Endothelial cell of umbilical vein (primary cell): ENCODE measurements at regions not wholly inside any gene's neighbourhood (a gene's known extent, or its start where the extent isn't known, plus 50 kb on each side); places are given as distances from the start of the nearest gene placed in this dataset.

Experiments used
- BruUV-seq: library from RNA; stranded (reverse); fragments of 400-500 nt; replicated peaks from 2 replicates; lab custom pipeline; 2021; lab: Mats Ljungman, UMichigan
- CTCF ChIA-PET: fragments of 300-600, 350-600 bp; sonication (Branson Sonifier 250); formaldehyde crosslinking; loops from one replicate; lab custom pipeline; 2021; ENCODE audit warnings: antibody characterized with exemption, inconsistent platforms; lab: Charles Lee
- POLR2A ChIA-PET: fragments of 300-600, 350-600 bp; sonication (Branson Sonifier 250); formaldehyde crosslinking; loops from one replicate; lab custom pipeline; 2021; ENCODE audit warnings: antibody characterized with exemption, inconsistent platforms; lab: Charles Lee
- DNase-seq: peaks from one replicate; pipeline ENCODE4 v3.0.0-alpha.2; 2011; ENCODE audit warnings: low read depth, low spot score
- FAIRE-seq: peaks from 2 replicates; lab custom pipeline; 2011; peaks lifted over from hg19 to GRCh38; lab: Jason Lieb, UNC
- H2AFZ ChIP-seq: 2 replicates; pipeline ENCODE4 v1.6.0; 2012; ENCODE audit warnings: low read depth, low read length, control low read depth, inconsistent platforms
- H3K27ac ChIP-seq: 2 replicates; pipeline ENCODE4 v1.5.1; 2011; ENCODE audit warnings: low read depth, mild to moderate bottlenecking, control low read depth, low read length, moderate library complexity; ENCODE audit not compliant: insufficient read depth
- H3K27me3 ChIP-seq, 2 experiments: 2 replicates each; pipeline versions ENCODE4 v1.6.0 to v1.6.1; 2011; ENCODE audit warnings: low read length in 2 of 2, mixed read lengths in 1 of 2; ENCODE audit not compliant: control insufficient read depth in 2 of 2, insufficient read depth in 2 of 2
- H3K36me3 ChIP-seq, 2 experiments: 2 replicates in 1 of 2; 3 replicates in 1 of 2; pipeline ENCODE4 v1.5.1; 2011; ENCODE audit warnings: low read length in 2 of 2, mild to moderate bottlenecking in 1 of 2, moderate library complexity in 1 of 2; ENCODE audit not compliant: control insufficient read depth in 2 of 2, insufficient read depth in 2 of 2; ENCODE audit errors: extremely low read depth in 1 of 2
- H3K4me1 ChIP-seq: 3 replicates; pipeline ENCODE4 v1.5.1; 2011; ENCODE audit warnings: mild to moderate bottlenecking, low read length; ENCODE audit not compliant: control insufficient read depth, insufficient read depth; ENCODE audit errors: extremely low read depth
- H3K4me2 ChIP-seq: 2 replicates; pipeline ENCODE4 v1.6.1; 2011; ENCODE audit warnings: low read length, control low read depth, mixed read lengths; ENCODE audit not compliant: insufficient read depth
- H3K4me3 ChIP-seq, 3 experiments: fragments of 200-600 bp in 1 of 3; sonication (generic), shearing (Covaris generic) in 1 of 3; replicated peaks in 1 of 3; 2 replicates each; pipeline ENCODE4 v1.5.1; 2011 to 2016; ENCODE audit warnings: control low read depth in 3 of 3, low read length in 3 of 3, mild to moderate bottlenecking in 2 of 3, inconsistent platforms in 1 of 3, low read depth in 1 of 3, moderate library complexity in 1 of 3; ENCODE audit not compliant: insufficient read depth in 1 of 3
- H3K79me2 ChIP-seq: 2 replicates; pipeline ENCODE4 v1.6.0; 2012; ENCODE audit warnings: low read length, inconsistent platforms; ENCODE audit not compliant: control insufficient read depth, insufficient read depth
- H3K9ac ChIP-seq: replicated peaks from 2 replicates; pipeline ENCODE3; 2011; ENCODE audit warnings: low read length, control low read depth; ENCODE audit not compliant: insufficient read depth; ENCODE audit errors: extremely low read depth
- H3K9me1 ChIP-seq: replicated peaks from 3 replicates; pipeline ENCODE4 v1.6.0; 2011; ENCODE audit warnings: mild to moderate bottlenecking, low read length; ENCODE audit not compliant: control insufficient read depth, insufficient read depth; ENCODE audit errors: extremely low read depth
- H3K9me3 ChIP-seq: replicated peaks from 2 replicates; pipeline ENCODE4 v1.5.1; 2012; ENCODE audit warnings: low read length, inconsistent platforms; ENCODE audit not compliant: control insufficient read depth, insufficient read depth
- H4K20me1 ChIP-seq: replicated peaks from 2 replicates; pipeline ENCODE3; 2011; ENCODE audit warnings: mild to moderate bottlenecking, low read length; ENCODE audit not compliant: control insufficient read depth, insufficient read depth; ENCODE audit errors: extremely low read depth
- CTCF ChIP-seq, 2 donors: IDR thresholded peaks; 1 replicate in 1 of 2; 2 replicates in 1 of 2; pipeline ENCODE4 v1.5.1; 2011; ENCODE audit warnings: low read length in 2 of 2, mild to moderate bottlenecking in 2 of 2, moderate library complexity in 2 of 2, control low read depth in 1 of 2, inconsistent platforms in 1 of 2, low read depth in 1 of 2; ENCODE audit not compliant: insufficient read depth in 1 of 2; ENCODE audit errors: extremely low read depth in 1 of 2
- EZH2 ChIP-seq: IDR thresholded peaks from 2 replicates; pipeline ENCODE4 v1.6.1; 2012; ENCODE audit warnings: borderline replicate concordance, low read depth, mild to moderate bottlenecking, moderate library complexity, low read length, inconsistent platforms; ENCODE audit not compliant: severe bottlenecking
- FOS ChIP-seq: IDR thresholded peaks from 2 replicates; pipeline ENCODE4 v1.6.1; 2011; ENCODE audit warnings: mild to moderate bottlenecking, low read length, moderate library complexity, borderline replicate concordance; ENCODE audit not compliant: insufficient read depth
- GATA2 ChIP-seq: IDR thresholded peaks from 2 replicates; pipeline ENCODE4 v1.7.0; 2011; ENCODE audit warnings: low read depth, mild to moderate bottlenecking, moderate library complexity, mixed read lengths, low read length; ENCODE audit not compliant: insufficient read length, insufficient read depth
- JUN ChIP-seq: IDR thresholded peaks from 2 replicates; pipeline ENCODE4 v1.6.1; 2011; ENCODE audit warnings: borderline replicate concordance, low read depth; ENCODE audit not compliant: insufficient read length, insufficient read depth
- MAX ChIP-seq: IDR thresholded peaks from 2 replicates; pipeline ENCODE4 v1.6.1; 2011; ENCODE audit not compliant: insufficient read depth, insufficient read length
- MYC ChIP-seq: IDR thresholded peaks from one replicate; pipeline ENCODE4 v1.6.1; 2011; ENCODE audit warnings: mild to moderate bottlenecking, low read depth, low read length
- POLR2A ChIP-seq: IDR thresholded peaks from 2 replicates; pipeline ENCODE4 v1.6.1; 2012; ENCODE audit warnings: low read depth, mild to moderate bottlenecking, control low read depth, low read length
- POLR2AphosphoS5 ChIP-seq: IDR thresholded peaks from 2 replicates; pipeline ENCODE4 v1.6.1; 2012; ENCODE audit warnings: low read depth, mild to moderate bottlenecking, control low read depth, low read length, moderate library complexity; ENCODE audit not compliant: insufficient read depth
- dilution Hi-C: fragments of 300-500 bp; cut with MboI; formaldehyde crosslinking; loops from one replicate; pipeline ENCODE4 v1.15.0; 2019; ENCODE audit warnings: low sequenced_read_pairs; ENCODE audit not compliant: extremely low pct_ligation_motif_present
- intact Hi-C: fragments of 100-400 bp; cut with micrococcal nuclease; formaldehyde crosslinking; loops from one replicate; pipeline ENCODE4 v1.10.0; 2022

GRCh38 chr15:87120555-87120954 is 1040.9 kb downstream of the AGBL1 start:
- intact Hi-C loops: no loop called here
- no peak overlapping the region for H3K4me3 ChIP-seq
- H2AFZ ChIP-seq: no peak overlapping the region
- DNase-seq: no peak
- H3K9me1 ChIP-seq: no peaks in the 10 kb centered on the region
- no peaks in the 10 kb centered on the region for H3K27me3 ChIP-seq
- H3K4me1 ChIP-seq: no peaks in the 10 kb centered on the region
- ChIA-PET POLR2A (no interaction called here), CTCF (no interaction called here)
- H3K9ac ChIP-seq: no peak overlapping the region
- no peaks in the 10 kb centered on the region for H3K79me2 ChIP-seq
- FAIRE-seq: no peak
- H3K27ac ChIP-seq: no peak overlapping the region
- no peaks in the 10 kb centered on the region for H3K36me3 ChIP-seq
- H3K9me3 ChIP-seq: peaks cover 5% of the 10 kb centered on the region
- BruUV-seq: no TSS peak
- no peak overlapping the region for H3K4me2 ChIP-seq
- no peak for TF ChIP-seq POLR2AphosphoS5
- no peak for TF ChIP-seq MYC
- TF ChIP-seq FOS: no peak
- no peak for TF ChIP-seq CTCF (IDR thresholded peaks at IDR 0.05; ENCODE audit: extremely low read depth in 1 of 2, insufficient read depth in 1 of 2, low read depth in 1 of 2, low read length in 2 of 2)
- no peak for TF ChIP-seq MAX
- no peak for TF ChIP-seq POLR2A
- no peak for TF ChIP-seq EZH2
- no peak for TF ChIP-seq JUN
- no peak for TF ChIP-seq GATA2
- no peaks in the 10 kb centered on the region for H4K20me1 ChIP-seq
- dilution Hi-C loops: no loop called here
